GM21390 (cell line): ENCODE measurements at regions not wholly inside any gene's neighbourhood (a gene's known extent, or its start where the extent isn't known, plus 50 kb on each side); places are given as distances from the start of the nearest gene placed in this dataset.

Experiments used
- ATAC-seq: cut with Tn5 transposase; IDR thresholded peaks from one replicate; pipeline ENCODE4 v1.9.1; 2021; ENCODE audit not compliant: unreplicated experiment

- no peak for ATAC-seq
Measured at GRCh38 chr10:120641695-120642094, 184.7 kb downstream of the PLPP4 start.

- no peak for ATAC-seq
Measured at GRCh38 chr10:120643351-120643750, 186.3 kb downstream of the PLPP4 start.

GRCh38 chr10:120644556-120645410, 187.8 kb downstream of the PLPP4 start:
- ATAC-seq: no peak

GRCh38 chr10:120646159-120646732, 189.2 kb downstream of the PLPP4 start:
- ATAC-seq: no peak

- ATAC-seq: no peak
Measured at GRCh38 chr10:120646738-120647456, 189.9 kb downstream of the PLPP4 start.

GRCh38 chr10:120650705-120651399, 193.8 kb downstream of the PLPP4 start:
- no peak for ATAC-seq

GRCh38 chr10:120656107-120656506, 195.1 kb upstream of the WDR11 start:
- no peak for ATAC-seq

- no peak for ATAC-seq
Measured at GRCh38 chr10:120657371-120657770, 193.8 kb upstream of the WDR11 start.

- ATAC-seq: no peak
Measured at GRCh38 chr10:120658943-120659885, 191.9 kb upstream of the WDR11 start.

- no peak for ATAC-seq
Measured at GRCh38 chr10:120666308-120666707, 184.9 kb upstream of the WDR11 start.

GRCh38 chr10:120667276-120667675, 183.9 kb upstream of the WDR11 start:
- ATAC-seq: no peak

GRCh38 chr10:120671491-120671890, 179.7 kb upstream of the WDR11 start:
- ATAC-seq: no peak

GRCh38 chr10:120683454-120683853, 167.7 kb upstream of the WDR11 start:
- ATAC-seq: no peak

GRCh38 chr10:120684226-120684625, 166.9 kb upstream of the WDR11 start:
- no peak for ATAC-seq

GRCh38 chr10:120685136-120685535, 166.0 kb upstream of the WDR11 start:
- no peak for ATAC-seq

- ATAC-seq: no peak
Measured at GRCh38 chr10:120688928-120689327, 162.2 kb upstream of the WDR11 start.

GRCh38 chr10:120689777-120690529, 161.2 kb upstream of the WDR11 start:
- no peak for ATAC-seq

GRCh38 chr10:120691625-120692024, 159.5 kb upstream of the WDR11 start:
- no peak for ATAC-seq

GRCh38 chr10:120700426-120700825, 150.7 kb upstream of the WDR11 start:
- ATAC-seq: no peak
